ENCODE measurements at regions not wholly inside any gene's neighbourhood (a gene's known extent, or its start where the extent isn't known, plus 50 kb on each side); places are given as distances from the start of the nearest gene placed in this dataset.
A peak's percentile ranks its signal among the peaks of the same experiment; 100 is the strongest.
"Not testable (repeated sequence)": the region's sequence is repeated elsewhere in the genome, so short reads cannot be mapped to it uniquely, and the experiment has no call there.

DNA sequence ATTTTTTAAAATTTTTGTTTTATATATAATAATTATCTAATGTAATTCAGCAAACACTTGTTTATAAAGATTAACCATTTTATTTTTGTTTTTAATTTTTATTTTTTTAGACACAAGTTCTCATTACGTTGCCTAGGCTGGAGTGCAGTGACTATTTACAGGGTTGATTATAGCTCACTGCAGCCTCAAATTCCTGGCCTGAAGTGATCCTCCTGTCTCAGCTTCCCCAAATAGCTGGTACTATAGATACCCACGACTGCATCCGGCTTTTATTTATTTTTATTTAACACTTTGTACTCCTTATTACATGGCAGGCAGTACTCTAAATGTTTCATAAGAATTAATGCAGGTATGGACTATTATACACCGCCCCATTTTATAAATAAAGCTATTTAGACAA is 288.7 kb downstream of the MDFIC start:
- no peak for DNase-seq (ENCODE audit: low spot score)

DNA sequence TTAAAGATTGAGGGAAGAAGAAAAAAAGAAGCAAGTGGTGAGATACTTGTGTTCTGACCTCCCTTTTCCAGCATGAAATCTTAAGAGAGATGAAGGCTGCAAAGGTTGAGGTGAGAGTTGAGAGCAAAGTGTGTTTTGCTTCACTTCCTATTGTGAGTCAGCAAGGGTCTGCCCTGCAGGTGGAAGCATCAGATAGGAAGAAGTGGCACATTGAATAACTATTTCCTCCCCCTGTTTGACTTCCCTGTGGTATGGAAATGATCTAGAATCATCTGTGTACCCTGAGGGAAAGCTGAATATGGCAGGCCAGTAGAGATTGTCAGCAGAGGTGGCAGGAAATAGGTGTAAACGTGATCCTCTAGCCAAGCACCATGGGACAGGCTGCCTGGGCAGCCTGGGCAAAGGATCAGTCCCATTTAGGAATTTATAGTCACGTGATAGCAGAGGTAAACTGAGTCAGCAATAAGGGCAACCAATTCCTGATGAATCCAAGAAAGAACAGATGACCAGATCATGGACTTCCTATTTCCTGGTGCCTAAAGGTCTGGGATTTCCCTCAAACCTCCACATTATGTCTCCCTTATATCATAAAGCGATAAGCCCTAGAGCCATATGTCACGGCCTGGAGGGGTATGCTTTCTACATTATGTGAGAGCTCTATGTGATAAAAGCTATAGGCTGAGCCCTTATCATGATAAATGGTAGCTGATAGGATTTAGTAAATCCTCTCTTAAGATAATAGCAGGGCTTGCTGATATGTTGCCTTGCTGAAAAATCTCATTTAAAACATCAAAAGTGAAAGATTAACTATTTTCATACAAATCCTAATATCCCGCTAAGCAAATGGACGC is 287.0 kb downstream of the MDFIC start:
- no peak for DNase-seq (ENCODE audit: low spot score)

DNA sequence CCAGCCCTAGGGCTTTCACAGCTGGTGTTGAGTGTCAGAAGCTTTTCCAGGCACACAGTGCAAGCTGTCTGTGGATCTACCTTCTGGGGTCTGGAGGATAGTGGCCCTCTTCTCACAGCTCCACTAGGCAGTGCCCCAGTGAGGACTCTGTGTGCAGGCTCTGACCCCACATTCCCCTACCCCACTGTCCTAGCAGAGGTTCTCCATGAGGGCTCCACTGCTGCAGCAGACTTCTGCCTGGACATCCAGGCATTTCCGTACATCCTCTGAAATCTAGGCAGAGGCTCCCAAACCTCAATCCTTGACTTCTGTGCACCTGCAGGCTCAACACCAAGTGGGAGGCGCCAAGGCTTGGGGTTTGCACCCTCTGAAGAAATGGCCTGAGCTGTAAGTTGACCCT is 284.5 kb downstream of the MDFIC start:
- not testable (repeated sequence) for DNase-seq (ENCODE audit: low spot score)

DNA sequence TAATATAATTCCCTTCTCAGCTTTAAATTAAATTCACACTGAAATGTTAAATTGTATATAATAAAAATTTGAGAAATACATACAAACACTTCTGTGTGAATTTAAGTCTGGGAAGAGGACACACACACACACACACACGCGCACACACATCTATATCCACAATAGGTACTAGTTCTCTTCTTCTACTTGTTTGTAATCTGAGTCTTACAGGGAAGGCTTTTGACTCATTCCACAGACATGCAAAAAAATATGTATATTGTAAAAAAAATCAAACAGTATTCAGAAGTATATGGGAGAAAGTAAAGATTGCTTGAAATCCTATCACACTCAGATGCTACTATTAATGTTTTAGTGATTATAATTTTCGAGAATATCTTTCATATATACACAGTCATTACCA is 276.2 kb downstream of the MDFIC start:
- no peak for DNase-seq (ENCODE audit: low spot score)

DNA sequence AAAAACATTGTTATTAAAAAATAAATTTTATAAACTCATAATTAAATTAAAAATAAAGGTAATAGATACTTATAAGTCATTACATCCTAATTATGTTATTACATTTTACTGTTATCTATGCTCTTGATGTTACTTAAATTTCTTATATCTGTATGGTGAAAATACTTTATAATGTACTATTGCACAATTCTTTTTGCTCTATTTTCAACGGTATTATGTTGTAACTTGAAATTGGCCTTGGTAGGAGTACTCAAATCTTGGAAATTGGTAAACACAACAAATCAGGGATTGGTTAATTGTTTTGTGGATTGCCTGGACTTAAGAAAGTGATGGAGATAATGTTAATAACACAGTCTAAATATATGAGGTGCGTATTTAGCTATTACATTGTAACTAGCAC is 273.3 kb downstream of the MDFIC start:
- no peak for DNase-seq (ENCODE audit: low spot score)

DNA sequence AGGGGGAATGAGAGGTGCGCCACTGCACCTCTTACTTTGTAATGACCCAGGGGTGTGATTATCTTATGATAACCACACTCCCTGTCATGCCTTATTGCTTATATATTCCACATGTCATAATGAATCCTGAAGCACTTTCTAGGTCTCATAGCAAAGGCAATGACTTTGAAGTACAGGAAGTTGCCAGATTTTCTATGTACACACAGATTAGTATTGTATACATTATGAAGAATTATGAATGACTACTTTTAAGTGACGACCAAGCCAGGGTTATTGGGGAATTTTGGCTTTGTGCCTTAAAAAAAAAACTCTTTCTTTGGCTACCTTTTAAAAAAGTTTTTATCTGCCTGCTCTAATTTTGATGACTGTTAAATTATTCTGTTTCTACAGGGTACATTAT is 269.6 kb downstream of the MDFIC start:
- DNase-seq (ENCODE audit: low spot score) = no peak

DNA sequence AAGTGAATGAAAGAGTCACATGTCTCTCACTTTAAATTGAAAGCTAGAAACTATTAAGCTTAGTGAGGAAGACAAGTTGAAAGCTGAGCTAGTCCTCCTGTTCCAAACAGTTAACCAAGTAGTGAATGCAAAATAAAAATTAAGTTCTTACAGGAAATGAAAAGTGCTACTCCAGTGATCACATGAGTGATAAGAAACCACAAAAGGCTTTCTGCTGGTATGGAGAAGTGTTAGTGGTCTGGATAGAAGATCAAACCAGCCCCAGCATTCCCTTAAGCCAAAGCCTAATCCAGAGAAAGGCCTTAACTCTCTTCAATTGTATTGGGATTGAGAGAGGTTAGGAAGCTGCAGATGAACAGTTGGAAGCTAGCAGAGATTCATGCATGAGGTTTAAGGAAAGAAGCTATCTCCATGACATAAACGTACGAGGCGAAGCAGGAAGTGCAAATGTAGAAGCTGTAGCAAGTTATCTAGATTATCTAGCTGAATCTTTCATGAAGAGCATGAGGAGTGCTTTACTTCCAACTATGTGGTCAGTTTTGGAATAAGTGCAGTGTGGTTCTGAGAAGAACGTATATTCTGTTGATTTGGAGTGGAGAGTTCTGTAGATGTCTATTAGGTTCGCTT is 261.6 kb downstream of the MDFIC start:
- DNase-seq (ENCODE audit: low spot score) = no peak

DNA sequence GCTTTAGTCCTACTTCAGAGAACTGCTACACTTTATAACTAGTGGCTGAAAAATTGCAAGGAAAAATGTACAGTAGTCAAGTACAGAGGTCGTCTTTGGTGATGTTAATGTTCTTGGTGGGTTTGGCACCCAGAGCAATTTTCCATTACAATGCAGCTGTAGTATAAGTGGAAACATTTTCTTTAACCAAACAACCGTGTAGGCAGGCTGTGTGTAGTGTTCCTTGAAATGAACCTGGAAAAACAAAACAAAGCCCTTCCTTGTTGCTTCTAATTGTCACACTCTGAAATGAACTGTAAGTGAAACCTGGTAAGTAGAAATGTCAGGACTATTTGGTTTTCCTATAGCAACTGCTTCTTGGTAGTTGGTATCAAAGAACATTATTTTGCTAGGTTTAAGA is 256.9 kb downstream of the MDFIC start:
- DNase-seq (ENCODE audit: low spot score) = no peak

DNA sequence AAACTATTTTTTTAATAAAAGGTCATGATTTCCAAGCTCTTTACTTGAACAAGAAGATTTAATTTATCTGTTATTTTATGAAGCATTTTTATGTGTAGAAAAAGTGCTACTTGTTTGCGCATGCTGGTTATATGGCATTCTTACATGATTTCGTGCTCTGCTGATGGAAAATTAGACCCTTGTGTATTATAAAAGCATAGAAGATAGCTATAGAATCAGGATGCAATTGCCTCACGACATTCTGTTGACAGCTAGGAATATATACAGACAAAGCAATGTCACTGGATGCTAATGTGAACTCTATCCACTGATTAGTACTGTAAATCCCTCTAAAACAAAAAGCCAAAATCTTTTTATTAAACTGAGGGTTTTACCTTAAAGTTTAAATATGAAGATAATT is 255.9 kb downstream of the MDFIC start:
- no peak for DNase-seq (ENCODE audit: low spot score)

DNA sequence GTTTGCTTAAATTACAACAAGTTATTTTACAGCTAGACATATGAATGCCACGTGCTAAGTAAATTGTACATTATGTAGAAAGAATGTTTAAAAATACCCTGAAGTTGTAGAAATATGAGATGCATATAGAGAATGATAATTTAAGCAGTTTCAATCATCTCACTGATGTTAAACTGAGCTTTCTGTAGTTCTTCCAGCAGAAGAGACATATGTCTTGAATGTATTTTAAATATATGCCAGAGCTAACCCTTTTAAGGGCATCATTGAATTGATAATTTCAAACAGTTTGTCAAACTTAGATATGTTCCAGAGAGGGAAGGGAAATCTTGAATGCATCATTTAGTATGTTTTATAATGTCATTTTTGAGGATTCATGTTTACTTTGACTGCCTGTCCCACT is 255.2 kb downstream of the MDFIC start:
- DNase-seq (ENCODE audit: low spot score) = no peak

DNA sequence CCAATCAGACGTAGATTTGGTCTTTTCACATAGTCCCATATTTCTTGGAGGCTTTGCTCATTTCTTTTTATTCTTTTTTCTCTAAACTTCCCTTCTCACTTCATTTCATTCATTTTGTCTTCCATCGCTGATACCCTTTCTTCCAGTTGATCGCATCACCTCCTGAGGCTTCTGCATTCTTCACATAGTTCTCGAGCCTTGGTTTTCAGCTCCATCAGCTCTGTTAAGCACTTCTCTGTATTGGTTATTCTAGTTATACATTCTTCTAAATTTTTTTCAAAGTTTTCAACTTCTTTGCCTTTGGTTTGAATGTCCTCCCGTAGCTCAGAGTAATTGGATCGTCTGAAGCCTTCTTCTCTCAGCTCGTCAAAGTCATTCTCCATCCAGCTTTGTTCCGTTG is 250.5 kb downstream of the MDFIC start:
- DNase-seq (ENCODE audit: low spot score) = not testable (repeated sequence)

DNA sequence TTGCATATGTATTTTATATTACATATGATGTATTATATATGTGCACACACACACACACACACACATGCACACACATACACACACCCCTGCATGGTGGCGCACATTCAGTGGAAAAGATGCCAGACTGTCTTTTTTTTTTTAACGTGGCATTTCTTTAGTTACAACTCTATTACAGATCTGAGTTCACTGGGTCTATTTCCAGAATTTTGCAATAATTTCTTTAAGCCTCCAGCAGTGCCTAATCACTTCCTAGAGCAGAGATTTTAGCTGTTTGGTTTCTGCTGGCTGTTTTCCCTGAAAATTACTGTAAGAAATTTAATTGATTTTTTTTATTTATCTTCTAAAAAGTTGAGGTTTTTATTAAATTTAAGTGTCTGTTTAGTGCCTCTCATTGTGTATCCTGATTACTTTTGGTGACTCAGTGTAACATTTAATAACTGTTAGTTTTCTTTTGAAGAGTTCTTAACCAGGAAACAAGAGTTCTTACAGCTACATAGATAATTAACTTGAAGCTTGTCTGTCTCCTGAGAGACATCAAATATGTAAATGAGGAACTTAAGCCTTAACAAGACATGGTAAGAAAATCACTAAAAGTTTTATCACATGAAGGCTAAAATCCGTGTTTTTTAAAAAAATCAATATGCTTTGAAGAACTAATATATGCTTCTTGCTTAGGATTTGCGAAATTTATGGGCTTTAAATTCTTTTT is 232.0 kb downstream of the MDFIC start:
- no peak for DNase-seq (ENCODE audit: low spot score)

DNA sequence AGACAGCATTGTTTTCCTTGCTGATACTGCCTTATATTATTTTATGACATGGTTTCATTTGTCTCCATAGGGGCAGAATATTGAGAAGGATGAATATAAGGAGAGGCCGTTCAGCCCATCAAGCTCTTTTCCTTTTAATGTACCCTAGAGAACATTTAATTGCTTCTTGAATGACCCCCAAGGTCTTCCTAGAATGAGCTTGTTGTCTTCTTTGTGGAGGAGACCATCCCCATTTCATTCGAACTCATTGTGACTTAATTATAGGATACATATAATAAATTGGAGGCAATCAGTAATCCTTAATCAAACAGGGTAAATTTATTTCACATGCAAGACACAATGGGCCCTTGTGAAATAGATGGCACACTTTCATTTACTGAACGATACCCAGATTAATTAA is 231.3 kb downstream of the MDFIC start:
- DNase-seq (ENCODE audit: low spot score) = no peak

DNA sequence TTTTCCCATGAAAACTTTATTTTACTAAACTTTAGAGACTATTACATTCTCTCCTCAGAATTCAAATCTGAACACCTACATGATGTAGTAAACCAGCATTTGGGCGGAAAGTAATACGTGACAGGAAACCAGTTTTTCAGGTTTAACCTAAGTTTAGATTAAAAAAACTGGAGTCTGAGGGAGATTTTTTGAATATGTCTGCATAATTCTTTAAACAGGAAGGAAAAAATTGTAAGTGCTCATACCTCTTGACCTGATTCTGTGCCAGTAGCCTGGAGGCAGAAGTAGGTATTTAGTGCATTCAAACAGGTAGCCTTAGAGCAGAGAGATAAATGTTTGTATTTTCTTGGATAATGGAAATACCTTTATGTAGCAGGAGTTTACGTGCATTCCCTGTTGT is 224.3 kb downstream of the MDFIC start:
- DNase-seq (ENCODE audit: low spot score) = no peak

DNA sequence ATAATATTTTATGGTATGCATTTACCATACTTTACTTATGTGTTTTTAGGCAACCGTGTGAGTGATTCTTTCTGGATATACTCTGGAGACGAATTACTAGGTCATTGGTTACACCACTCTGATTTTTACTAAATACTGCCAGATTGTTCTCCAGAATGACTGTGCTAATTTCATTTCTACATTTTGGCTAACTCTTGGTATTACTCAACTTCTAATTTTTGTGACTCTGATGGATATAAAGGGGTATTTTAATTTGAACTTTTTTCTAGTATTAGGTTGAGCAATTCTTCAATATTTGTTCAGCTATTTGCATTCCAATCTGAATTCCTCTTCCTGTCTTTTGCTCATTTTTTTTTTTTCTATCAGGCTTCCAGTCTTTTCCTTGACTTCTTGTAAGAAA is 223.6 kb downstream of the MDFIC start:
- DNase-seq (ENCODE audit: low spot score) = no peak

DNA sequence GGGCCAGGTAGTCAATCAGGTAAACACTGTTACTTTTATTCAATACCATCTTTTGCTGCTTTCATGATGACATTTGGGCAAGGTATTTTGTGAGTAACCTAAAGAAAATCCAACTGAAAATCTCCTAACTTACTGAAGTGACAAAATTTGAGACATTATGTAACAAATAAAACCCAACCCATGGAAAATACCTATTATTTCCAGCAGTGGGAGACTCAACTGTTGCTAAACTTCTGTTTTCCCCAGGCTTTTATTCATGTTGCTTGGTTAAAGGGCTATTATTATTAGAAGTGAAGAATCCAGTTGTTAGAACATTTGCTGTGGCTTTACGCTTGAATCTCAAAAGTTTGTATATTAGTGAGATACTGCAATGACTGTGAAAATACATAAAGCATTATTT is 215.9 kb downstream of the MDFIC start:
- no peak for DNase-seq (ENCODE audit: low spot score)

DNA sequence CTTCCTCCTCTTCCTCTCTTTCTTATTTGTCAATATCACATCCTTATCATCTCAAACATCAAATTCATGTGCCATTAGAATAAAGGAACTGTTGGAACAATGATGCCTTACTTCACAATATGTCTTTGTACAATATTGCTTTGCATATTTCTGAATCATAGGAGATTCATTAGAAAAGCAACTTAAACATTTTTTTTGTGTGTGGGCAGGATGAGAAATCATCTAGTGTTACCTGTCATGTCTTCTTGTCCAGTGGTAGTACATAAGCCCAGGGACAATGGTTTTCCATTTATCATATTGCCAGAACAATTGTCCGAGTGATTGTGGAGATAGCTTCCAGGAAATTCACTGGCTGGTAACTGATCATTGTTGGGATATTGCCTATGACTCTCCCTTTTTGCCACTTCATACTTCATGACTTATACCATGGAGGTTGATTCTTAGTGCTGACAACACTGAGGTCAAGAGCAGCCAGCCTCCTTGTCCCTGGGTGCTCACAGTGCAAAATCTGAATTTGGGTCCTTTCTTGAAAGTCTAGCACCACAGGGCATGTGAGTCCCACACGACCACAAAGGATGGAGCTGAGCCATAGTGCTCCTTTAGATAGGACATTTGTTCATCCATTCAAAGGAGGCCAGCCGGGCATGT is 215.0 kb downstream of the MDFIC start:
- DNase-seq (ENCODE audit: low spot score) = no peak

DNA sequence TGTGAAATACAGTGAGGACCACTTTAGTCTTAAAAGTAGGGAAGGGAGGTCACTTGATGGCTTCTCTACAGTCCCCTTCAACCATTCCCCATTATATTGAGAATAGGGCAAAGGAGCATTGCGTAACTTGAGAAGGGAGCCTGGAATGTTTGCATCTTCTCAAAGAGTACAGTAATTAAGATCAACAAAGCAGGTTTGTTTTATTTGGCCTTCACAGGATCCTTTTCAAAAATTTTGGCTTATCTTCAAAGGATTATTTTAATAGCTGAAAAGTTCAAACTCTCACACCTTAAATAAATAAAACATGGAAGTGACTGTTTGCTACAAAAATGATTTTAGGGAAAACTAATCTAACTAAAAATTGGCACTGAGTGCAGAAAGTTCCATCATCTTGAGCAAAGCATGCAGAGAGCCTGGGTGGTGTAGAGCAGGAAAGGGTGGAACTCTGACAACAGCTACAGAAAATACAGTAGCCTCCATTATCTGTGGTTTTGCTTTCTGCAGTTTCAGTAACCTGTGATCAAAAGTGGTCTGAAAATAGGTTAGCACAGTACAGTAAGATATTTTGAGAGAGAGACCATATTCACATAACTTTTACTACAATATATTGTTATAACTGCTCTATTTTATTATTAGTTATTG is 214.0 kb downstream of the MDFIC start:
- peak; percentile 37 for DNase-seq (ENCODE audit: low spot score)

DNA sequence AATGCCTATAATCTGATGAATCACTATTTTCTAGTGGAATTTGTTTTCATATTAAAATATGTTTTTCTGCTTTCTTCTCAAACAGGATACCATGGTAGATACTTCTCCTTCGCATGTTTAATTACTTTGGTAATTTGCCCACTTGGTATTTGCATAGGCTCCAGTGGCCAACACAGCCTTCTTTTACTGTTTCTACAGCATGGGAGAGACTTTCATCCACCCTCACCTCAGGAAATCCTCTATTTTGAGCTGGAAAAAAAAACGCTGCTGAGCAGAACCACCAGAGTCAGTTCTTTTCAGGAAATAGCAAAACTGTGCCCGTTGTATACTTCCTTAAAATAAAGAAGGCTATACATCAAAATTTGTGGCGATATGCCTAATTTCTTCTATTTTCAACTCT is 213.3 kb downstream of the MDFIC start:
- no peak for DNase-seq (ENCODE audit: low spot score)

DNA sequence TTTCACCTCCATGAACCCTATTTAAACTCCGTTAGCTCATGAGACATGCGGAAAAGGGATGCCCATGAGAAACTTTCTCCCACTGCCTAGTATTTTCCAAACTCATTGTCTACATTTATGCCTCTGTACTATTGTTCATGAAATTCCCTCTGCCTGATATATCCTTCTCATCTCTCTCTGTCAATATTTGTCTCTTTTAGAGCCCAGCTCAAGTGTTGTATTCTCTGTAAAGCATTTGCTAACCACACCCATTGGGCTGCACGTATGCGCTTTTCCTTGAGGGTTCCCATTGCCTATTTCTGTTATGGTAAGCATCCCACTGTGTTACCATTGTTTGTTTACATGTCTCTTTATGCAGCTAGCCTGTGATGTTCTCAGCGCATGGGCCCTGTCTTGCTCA is 211.4 kb downstream of the MDFIC start:
- DNase-seq (ENCODE audit: low spot score) = no peak

DNA sequence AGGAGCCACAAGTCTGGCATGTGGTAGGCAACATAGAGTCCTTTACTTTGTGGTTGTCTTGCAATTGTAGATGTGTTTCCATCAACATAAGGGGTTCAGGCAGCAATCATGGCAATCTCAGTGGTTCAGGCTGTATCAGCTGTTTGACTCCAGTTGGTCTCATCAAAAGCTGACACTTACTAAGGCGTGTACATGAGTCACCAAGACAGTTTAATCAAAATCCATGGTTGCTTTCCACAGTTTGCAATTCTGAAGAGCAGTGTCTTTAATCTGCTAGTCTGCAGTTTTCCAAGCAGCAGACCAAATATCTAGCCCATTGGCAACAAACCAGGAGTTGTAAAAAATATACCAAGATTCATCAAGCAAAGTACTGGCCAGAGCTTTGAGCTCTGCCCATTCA is 210.2 kb downstream of the MDFIC start:
- no peak for DNase-seq (ENCODE audit: low spot score)

DNA sequence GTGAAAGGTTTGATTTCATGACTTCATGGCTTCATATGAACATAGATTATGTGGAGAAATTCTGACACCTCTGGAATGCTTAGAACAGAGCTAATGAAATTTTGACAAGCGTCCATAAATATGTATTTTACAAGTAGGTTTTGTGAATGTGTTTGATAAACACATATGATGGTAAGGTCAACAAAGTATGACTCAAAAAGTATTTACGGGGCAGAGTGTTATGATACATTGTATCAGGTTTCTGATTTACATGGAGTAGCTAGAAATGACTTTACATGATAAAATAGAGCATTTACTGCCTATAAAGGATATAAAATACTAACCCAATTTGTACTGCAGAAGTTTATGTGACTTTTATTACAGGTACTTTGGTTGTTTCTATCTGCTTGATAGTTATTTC is 206.3 kb downstream of the MDFIC start:
- no peak for DNase-seq (ENCODE audit: low spot score)

Measured in COLO829 (cell line).